H1 (cell line): ENCODE measurements at regions not wholly inside any gene's neighbourhood (a gene's known extent, or its start where the extent isn't known, plus 50 kb on each side); places are given as distances from the start of the nearest gene placed in this dataset.

Experiments
- CTCF ChIA-PET: fragments of 300-600 bp; sonication (Branson Sonifier 250); formaldehyde crosslinking; loops from one replicate; lab custom pipeline; 2021; ENCODE audit not compliant: partially characterized antibody; lab: Charles Lee
- POLR2A ChIA-PET: fragments of 300-600 bp; sonication (Branson Sonifier 250); formaldehyde crosslinking; loops from one replicate; lab custom pipeline; 2021; ENCODE audit warnings: inconsistent platforms; ENCODE audit not compliant: partially characterized antibody; lab: Charles Lee
- DNase-seq, 2 experiments: peaks; one replicate each; pipeline versions ENCODE4 v3.0.0 to v3.0.0-alpha.2; 2010 to 2022; ENCODE audit warnings: low spot score in 2 of 2, low read depth in 1 of 2, mixed read lengths in 1 of 2
- FAIRE-seq: peaks from 2 replicates; lab custom pipeline; 2011; peaks lifted over from hg19 to GRCh38; lab: Jason Lieb, UNC
- H2AFZ ChIP-seq: 2 replicates; pipeline ENCODE4 v1.8.1; 2012; ENCODE audit warnings: low read length, inconsistent platforms
- H2AK5ac ChIP-seq: 2 replicates; pipeline ENCODE4 v1.6.1; 2013; ENCODE audit warnings: low read depth, low read length
- H2BK120ac ChIP-seq: replicated peaks from 2 replicates; pipeline ENCODE3; 2013; ENCODE audit warnings: low read depth, low read length, inconsistent platforms
- H2BK12ac ChIP-seq: 2 replicates; pipeline ENCODE4 v1.6.1; 2013; ENCODE audit warnings: low read depth, low read length
- H2BK15ac ChIP-seq: 2 replicates; pipeline ENCODE4 v1.6.1; 2013; ENCODE audit warnings: low read length
- H2BK20ac ChIP-seq: 2 replicates; pipeline ENCODE4 v1.6.1; 2013; ENCODE audit warnings: low read length
- H2BK5ac ChIP-seq: 2 replicates; pipeline ENCODE4 v1.6.1; 2013; ENCODE audit warnings: low read depth, low read length
- H3K14ac ChIP-seq: 2 replicates; pipeline ENCODE4 v1.6.1; 2013; ENCODE audit warnings: inconsistent platforms; ENCODE audit not compliant: insufficient read length
- H3K18ac ChIP-seq: 2 replicates; pipeline ENCODE4 v1.6.1; 2013; ENCODE audit warnings: low read length; ENCODE audit errors: extremely low read depth
- H3K23ac ChIP-seq: 2 replicates; pipeline ENCODE4 v1.6.1; 2013; ENCODE audit warnings: inconsistent platforms; ENCODE audit not compliant: insufficient read length
- H3K23me2 ChIP-seq: 2 replicates; pipeline ENCODE4 v1.6.1; 2013; ENCODE audit warnings: low read depth, low read length
- H3K27ac ChIP-seq: 2 replicates; pipeline ENCODE4 v1.6.1; 2011; ENCODE audit warnings: low read depth, low read length, inconsistent platforms
- H3K27me3 ChIP-seq, 4 experiments: replicated peaks in 1 of 4; 1 replicate in 1 of 4; 2 replicates in 3 of 4; pipeline versions ENCODE4 v1.6.1 to v1.8.1; 2011 to 2013; ENCODE audit warnings: low read length in 3 of 4, mild to moderate bottlenecking in 3 of 4, inconsistent platforms in 2 of 4, mixed read lengths in 2 of 4, moderate library complexity in 1 of 4; ENCODE audit not compliant: control insufficient read depth in 3 of 4, insufficient read depth in 3 of 4; ENCODE audit errors: extremely low read depth in 1 of 4
- H3K36me3 ChIP-seq, 4 experiments: 2 replicates each; pipeline versions ENCODE4 v1.6.1 to v1.8.1; 2011 to 2013; ENCODE audit warnings: mild to moderate bottlenecking in 4 of 4, low read length in 3 of 4, moderate library complexity in 2 of 4, control low read depth in 1 of 4, inconsistent platforms in 1 of 4; ENCODE audit not compliant: insufficient read depth in 4 of 4, control insufficient read depth in 2 of 4
- H3K4ac ChIP-seq: replicated peaks from 2 replicates; pipeline ENCODE3; 2013; ENCODE audit warnings: low read length, low read depth, mixed read lengths, inconsistent platforms; ENCODE audit not compliant: insufficient read length
- H3K4me1 ChIP-seq, 4 experiments: replicated peaks in 1 of 4; 1 replicate in 1 of 4; 2 replicates in 3 of 4; pipeline versions ENCODE4 v1.6.1 to v1.8.1; 2011 to 2013; ENCODE audit warnings: low read length in 3 of 4, inconsistent platforms in 2 of 4, mixed read lengths in 1 of 4; ENCODE audit not compliant: insufficient read depth in 4 of 4, control insufficient read depth in 3 of 4
- H3K4me2 ChIP-seq, 2 experiments: 2 replicates each; pipeline versions ENCODE4 v1.6.1 to v1.8.1; 2011 to 2013; ENCODE audit warnings: low read depth in 2 of 2, low read length in 2 of 2, control low read depth in 1 of 2, inconsistent platforms in 1 of 2, mild to moderate bottlenecking in 1 of 2; ENCODE audit not compliant: insufficient read depth in 1 of 2
- H3K4me3 ChIP-seq, 4 experiments: fragments of 200-600, 300-600 bp in 1 of 4; sonication (generic), shearing (Covaris generic), sonication (Bioruptor Twin) in 1 of 4; 2 replicates each; pipeline versions ENCODE4 v1.5.1 to v1.8.1; 2011 to 2016; ENCODE audit warnings: low read length in 4 of 4, low read depth in 3 of 4, control low read depth in 2 of 4, inconsistent platforms in 2 of 4, mild to moderate bottlenecking in 2 of 4, mixed read lengths in 1 of 4, moderate library complexity in 1 of 4; ENCODE audit not compliant: insufficient read depth in 2 of 4; ENCODE audit errors: extremely low read depth in 1 of 4
- H3K56ac ChIP-seq: replicated peaks from 2 replicates; pipeline ENCODE3; 2013; ENCODE audit warnings: low read depth, mild to moderate bottlenecking, mixed read lengths, low read length, inconsistent platforms; ENCODE audit not compliant: insufficient read length
- H3K79me1 ChIP-seq: 2 replicates; pipeline ENCODE4 v1.6.1; 2013; ENCODE audit warnings: low read depth, low read length, control low read depth
- H3K79me2 ChIP-seq, 2 experiments: 2 replicates each; pipeline versions ENCODE4 v1.6.1 to v1.8.1; 2012 to 2013; ENCODE audit warnings: low read length in 2 of 2, mild to moderate bottlenecking in 2 of 2, inconsistent platforms in 1 of 2; ENCODE audit not compliant: insufficient read depth in 2 of 2, control insufficient read depth in 1 of 2
- H3K9ac ChIP-seq, 4 experiments: replicated peaks in 1 of 4; 1 replicate in 1 of 4; 2 replicates in 3 of 4; pipeline versions ENCODE4 v1.6.1 to v1.8.1; 2011 to 2013; ENCODE audit warnings: low read depth in 3 of 4, low read length in 3 of 4, control low read depth in 2 of 4, mild to moderate bottlenecking in 2 of 4, moderate library complexity in 2 of 4, inconsistent platforms in 1 of 4; ENCODE audit errors: extremely low read depth in 1 of 4
- H3K9me3 ChIP-seq, 2 experiments: 2 replicates each; pipeline versions ENCODE4 v1.6.1 to v1.8.1; 2012 to 2013; ENCODE audit warnings: mild to moderate bottlenecking in 2 of 2, moderate library complexity in 2 of 2, control low read depth in 1 of 2, inconsistent platforms in 1 of 2, low read depth in 1 of 2, low read length in 1 of 2, mixed read lengths in 1 of 2; ENCODE audit not compliant: insufficient read depth in 2 of 2
- H4K20me1 ChIP-seq, 2 experiments: replicated peaks in 1 of 2; 2 replicates each; pipeline versions ENCODE3 to v1.8.1; 2011 to 2013; ENCODE audit warnings: inconsistent platforms in 2 of 2, low read length in 2 of 2, mild to moderate bottlenecking in 1 of 2; ENCODE audit not compliant: insufficient read depth in 2 of 2, control insufficient read depth in 1 of 2
- H4K5ac ChIP-seq: 2 replicates; pipeline ENCODE4 v1.6.1; 2013; ENCODE audit warnings: low read length, low read depth, mixed read lengths, inconsistent platforms; ENCODE audit not compliant: insufficient read length
- H4K8ac ChIP-seq: 2 replicates; pipeline ENCODE4 v1.8.0; 2013; ENCODE audit warnings: mild to moderate bottlenecking, moderate library complexity, low read length, inconsistent platforms; ENCODE audit not compliant: insufficient read depth; ENCODE audit errors: extremely low read depth
- H4K91ac ChIP-seq: replicated peaks from 2 replicates; pipeline ENCODE3; 2013; ENCODE audit warnings: low read length, mixed read lengths, inconsistent platforms; ENCODE audit not compliant: insufficient read length
- CEBPB ChIP-seq: IDR thresholded peaks from 2 replicates; pipeline ENCODE4 v1.6.1; 2012; ENCODE audit warnings: low read depth, low read length
- CTBP2 ChIP-seq: IDR thresholded peaks from 2 replicates; pipeline ENCODE4 v1.7.0; 2011; ENCODE audit warnings: borderline replicate concordance, mild to moderate bottlenecking, moderate library complexity, mixed read lengths, low read length; ENCODE audit not compliant: insufficient read depth, insufficient read length
- EZH2 ChIP-seq: fragments of 200-600 bp; sonication (generic); IDR thresholded peaks from 2 replicates; pipeline ENCODE4 v1.7.1; 2012; ENCODE audit warnings: low read depth, mild to moderate bottlenecking, moderate library complexity, low read length, inconsistent platforms; ENCODE audit not compliant: severe bottlenecking
- RFX5 ChIP-seq: IDR thresholded peaks from 2 replicates; pipeline ENCODE4 v1.6.1; 2011; ENCODE audit warnings: low read depth, low read length, improper control_type of control experiment, borderline replicate concordance
- RNF2 ChIP-seq: fragments of 200-900, 300-1000 bp; sonication (generic); IDR thresholded peaks from 2 replicates; pipeline ENCODE4 v1.7.1; 2016; ENCODE audit warnings: borderline replicate concordance, low read depth, mild to moderate bottlenecking, antibody characterized with exemption, low read length; ENCODE audit not compliant: poor library complexity, severe bottlenecking; ENCODE audit errors: missing control alignments
- RXRA ChIP-seq: IDR thresholded peaks from 2 replicates; pipeline ENCODE4 v1.6.1; 2011; ENCODE audit warnings: low read depth, mild to moderate bottlenecking, low read length, moderate library complexity; ENCODE audit not compliant: insufficient read depth
- SP1 ChIP-seq: IDR thresholded peaks from 2 replicates; pipeline ENCODE4 v1.6.1; 2011; ENCODE audit warnings: low read depth, low read length
- TBP ChIP-seq: IDR thresholded peaks from 2 replicates; pipeline ENCODE4 v1.6.1; 2011; ENCODE audit warnings: low read depth, low read length, improper control_type of control experiment
- TCF12 ChIP-seq: IDR thresholded peaks from 2 replicates; pipeline ENCODE4 v1.6.1; 2011; ENCODE audit warnings: low read depth, mild to moderate bottlenecking, low read length
- TEAD4 ChIP-seq: IDR thresholded peaks from 2 replicates; pipeline ENCODE4 v1.6.1; 2012; ENCODE audit warnings: low read depth, low read length, inconsistent platforms, mixed read lengths
- WGBS, 2 experiments: shearing (Covaris generic) in 1 of 2; methylation state at CpG; one replicate each; pipeline versions ENCODE4 v1.1.6 to v1.1.7; 2013 to 2015; ENCODE audit warnings: low lambda C conversion rate in 2 of 2, mixed read lengths in 2 of 2, inconsistent platforms in 1 of 2, low coverage in 1 of 2, missing lambda C conversion rate in 1 of 2; ENCODE audit not compliant: insufficient replicate concordance in 2 of 2, insufficient coverage in 1 of 2, insufficient read length in 1 of 2; ENCODE audit errors: extremely low coverage in 1 of 2, missing lambda C conversion rate in 1 of 2; 5-methylcytosine and 5-hydroxymethylcytosine counted together
- TF ChIP-seq, protein P1 (sequence below), 3 experiments: IDR thresholded peaks; 1 replicate in 2 of 3; 2 replicates in 1 of 3; pipeline versions ENCODE4 v1.5.1 to v1.6.1; 2011; ENCODE audit warnings: low read length in 3 of 3, mild to moderate bottlenecking in 3 of 3, inconsistent platforms in 2 of 3, low read depth in 1 of 3, moderate library complexity in 1 of 3; ENCODE audit not compliant: insufficient read depth in 1 of 3; ENCODE audit errors: control extremely low read depth in 1 of 3
- TF ChIP-seq, protein P2 (sequence below): IDR thresholded peaks from 2 replicates; pipeline ENCODE4 v1.6.1; 2012; ENCODE audit warnings: inconsistent platforms

DNA sequence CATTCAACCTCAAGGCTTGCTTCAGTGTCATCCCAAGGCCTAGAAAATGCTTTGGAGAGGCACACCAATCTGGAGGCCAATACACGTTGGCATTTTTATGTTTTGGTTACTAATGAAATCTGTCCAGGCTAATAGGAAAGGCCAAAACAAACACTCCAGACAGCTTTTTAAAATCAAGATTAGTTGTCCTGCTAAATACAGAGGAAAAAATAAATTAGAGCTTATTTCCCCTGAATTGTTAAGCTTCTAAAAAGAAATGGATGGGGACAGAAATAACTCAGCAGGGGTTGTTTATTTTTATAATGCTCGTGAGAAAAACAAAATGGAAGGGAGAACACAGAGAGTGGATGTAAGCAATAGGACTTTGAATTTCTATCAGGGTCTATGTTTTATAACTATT, 438.5 kb upstream of the LRRC4C start:
- Histone ChIP-seq H2AFZ (no peak overlapping the region), H3K9ac (no peak overlapping the region), H2BK20ac (no peak overlapping the region), H3K56ac (no peak overlapping the region), H3K23me2 (no peaks in the 10 kb centered on the region; the same call in 1 of the 2 replicates), H4K20me1 (no peaks in the 10 kb centered on the region), H3K9me3 (peaks cover 5 to 8% of the 10 kb centered on the region in 2 experiments; a peak in 2 of 4 replicates), H3K4ac (no peak overlapping the region), H2AK5ac (no peak overlapping the region), H2BK15ac (no peak overlapping the region), H3K36me3 (no peaks in the 10 kb centered on the region), H4K8ac (no peak overlapping the region), H3K79me2 (no peaks in the 10 kb centered on the region), H4K91ac (no peak overlapping the region), H2BK12ac (no peak overlapping the region), H3K23ac (no peak overlapping the region), H3K79me1 (no peaks in the 10 kb centered on the region), H3K27me3 (no peaks in the 10 kb centered on the region), H3K4me2 (no peak overlapping the region), H4K5ac (no peak overlapping the region), H2BK5ac (no peak overlapping the region), H3K27ac (no peak overlapping the region), H3K18ac (no peak overlapping the region), H3K14ac (no peak overlapping the region), H3K4me1 (no peaks in the 10 kb centered on the region), H2BK120ac (no peak overlapping the region), H3K4me3 (no peak overlapping the region)
- 97% methylated on average over 2 of the region's 2 CpGs; no CpG with 5 or more reads in 1 of the 2 experiments for WGBS, 2 experiments
- no peak for FAIRE-seq
- DNase-seq, result no peak
- ChIA-PET POLR2A (no interaction called here), CTCF (no interaction called here)
- no peak for TF ChIP-seq TCF12
- TF ChIP-seq EZH2, result no peak
- no peak for TF ChIP-seq RFX5
- no peak for TF ChIP-seq CEBPB
- no peak for TF ChIP-seq SP1
- TF ChIP-seq, protein P1, sequence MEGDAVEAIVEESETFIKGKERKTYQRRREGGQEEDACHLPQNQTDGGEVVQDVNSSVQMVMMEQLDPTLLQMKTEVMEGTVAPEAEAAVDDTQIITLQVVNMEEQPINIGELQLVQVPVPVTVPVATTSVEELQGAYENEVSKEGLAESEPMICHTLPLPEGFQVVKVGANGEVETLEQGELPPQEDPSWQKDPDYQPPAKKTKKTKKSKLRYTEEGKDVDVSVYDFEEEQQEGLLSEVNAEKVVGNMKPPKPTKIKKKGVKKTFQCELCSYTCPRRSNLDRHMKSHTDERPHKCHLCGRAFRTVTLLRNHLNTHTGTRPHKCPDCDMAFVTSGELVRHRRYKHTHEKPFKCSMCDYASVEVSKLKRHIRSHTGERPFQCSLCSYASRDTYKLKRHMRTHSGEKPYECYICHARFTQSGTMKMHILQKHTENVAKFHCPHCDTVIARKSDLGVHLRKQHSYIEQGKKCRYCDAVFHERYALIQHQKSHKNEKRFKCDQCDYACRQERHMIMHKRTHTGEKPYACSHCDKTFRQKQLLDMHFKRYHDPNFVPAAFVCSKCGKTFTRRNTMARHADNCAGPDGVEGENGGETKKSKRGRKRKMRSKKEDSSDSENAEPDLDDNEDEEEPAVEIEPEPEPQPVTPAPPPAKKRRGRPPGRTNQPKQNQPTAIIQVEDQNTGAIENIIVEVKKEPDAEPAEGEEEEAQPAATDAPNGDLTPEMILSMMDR (IDR thresholded peaks at IDR 0.05; ENCODE audit: control extremely low read depth in 1 of 3, insufficient read depth in 1 of 3, low read depth in 1 of 3, low read length in 3 of 3), result no peak
- no peak for TF ChIP-seq TEAD4
- no peak for TF ChIP-seq CTBP2
- TF ChIP-seq RNF2, result no peak
- TF ChIP-seq RXRA, result no peak
- TF ChIP-seq, protein P2, sequence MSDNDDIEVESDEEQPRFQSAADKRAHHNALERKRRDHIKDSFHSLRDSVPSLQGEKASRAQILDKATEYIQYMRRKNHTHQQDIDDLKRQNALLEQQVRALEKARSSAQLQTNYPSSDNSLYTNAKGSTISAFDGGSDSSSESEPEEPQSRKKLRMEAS, result no peak
- TF ChIP-seq TBP, result no peak
